ENCODE measurements at regions not wholly inside any gene's neighbourhood (a gene's known extent, or its start where the extent isn't known, plus 50 kb on each side); places are given as distances from the start of the nearest gene placed in this dataset.

- TF ChIP-seq, protein P1, sequence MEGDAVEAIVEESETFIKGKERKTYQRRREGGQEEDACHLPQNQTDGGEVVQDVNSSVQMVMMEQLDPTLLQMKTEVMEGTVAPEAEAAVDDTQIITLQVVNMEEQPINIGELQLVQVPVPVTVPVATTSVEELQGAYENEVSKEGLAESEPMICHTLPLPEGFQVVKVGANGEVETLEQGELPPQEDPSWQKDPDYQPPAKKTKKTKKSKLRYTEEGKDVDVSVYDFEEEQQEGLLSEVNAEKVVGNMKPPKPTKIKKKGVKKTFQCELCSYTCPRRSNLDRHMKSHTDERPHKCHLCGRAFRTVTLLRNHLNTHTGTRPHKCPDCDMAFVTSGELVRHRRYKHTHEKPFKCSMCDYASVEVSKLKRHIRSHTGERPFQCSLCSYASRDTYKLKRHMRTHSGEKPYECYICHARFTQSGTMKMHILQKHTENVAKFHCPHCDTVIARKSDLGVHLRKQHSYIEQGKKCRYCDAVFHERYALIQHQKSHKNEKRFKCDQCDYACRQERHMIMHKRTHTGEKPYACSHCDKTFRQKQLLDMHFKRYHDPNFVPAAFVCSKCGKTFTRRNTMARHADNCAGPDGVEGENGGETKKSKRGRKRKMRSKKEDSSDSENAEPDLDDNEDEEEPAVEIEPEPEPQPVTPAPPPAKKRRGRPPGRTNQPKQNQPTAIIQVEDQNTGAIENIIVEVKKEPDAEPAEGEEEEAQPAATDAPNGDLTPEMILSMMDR (IDR thresholded peaks at IDR 0.05; ENCODE audit: low read depth, low read length): no peak
- no peak for TF ChIP-seq EZH2phosphoT487 (IDR thresholded peaks at IDR 0.05; ENCODE audit: low read depth)
Measured at GRCh38 chr11:87635001-87635400, 540.2 kb downstream of the RAB38 start.
